Stomach (tissue), 4 donors: ENCODE measurements at regions not wholly inside any gene's neighbourhood (a gene's known extent, or its start where the extent isn't known, plus 50 kb on each side); places are given as distances from the start of the nearest gene placed in this dataset.

Experiments
- EP300 ChIP-seq: sonication (generic); formaldehyde crosslinking; IDR thresholded peaks from one replicate; pipeline ENCODE4 v1.6.1; 2017; ENCODE audit warnings: antibody characterized with exemption
- POLR2A ChIP-seq, 4 donors: fragments of 450-650 bp; IDR thresholded peaks; one replicate each; pipeline ENCODE4 v1.6.1; 2016; ENCODE audit warnings: antibody characterized with exemption in 4 of 4, control low read depth in 2 of 4, mild to moderate bottlenecking in 1 of 4, moderate library complexity in 1 of 4
- POLR2AphosphoS5 ChIP-seq, 3 donors: sonication (generic); formaldehyde crosslinking; IDR thresholded peaks; one replicate each; pipeline ENCODE4 v1.6.1; 2016; ENCODE audit warnings: antibody characterized with exemption in 3 of 3
- TF ChIP-seq, protein P1 (sequence below), 7 experiments: fragments of 450-650 bp in 4 of 7; fragments of 200-600 bp in 3 of 7; sonication (generic) in 3 of 7; IDR thresholded peaks; one replicate each; pipeline ENCODE4 v1.5.1; 2016 to 2019; ENCODE audit warnings: antibody characterized with exemption in 7 of 7, control low read depth in 2 of 7, mild to moderate bottlenecking in 1 of 7

DNA sequence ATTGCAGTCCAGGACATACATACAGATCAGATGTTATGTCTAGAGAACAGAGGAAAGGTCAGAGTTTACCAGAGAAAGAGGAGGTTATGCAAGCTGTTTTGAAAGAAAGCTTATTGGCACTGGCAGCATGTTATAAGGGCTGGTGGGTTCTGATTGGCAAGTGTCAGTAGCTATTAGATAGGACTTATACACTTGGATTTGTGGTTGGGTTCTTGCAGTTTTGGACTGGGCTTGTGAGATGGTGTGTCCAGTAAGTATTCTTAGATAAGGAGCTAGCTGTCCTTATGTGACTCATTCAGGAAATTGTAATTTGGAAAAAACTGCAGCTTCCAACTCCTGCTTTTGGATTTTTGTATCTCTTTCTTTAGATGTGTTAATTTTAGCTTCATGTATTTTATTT lies 130.7 kb upstream of the NAMPT start:
- TF ChIP-seq, protein P1, sequence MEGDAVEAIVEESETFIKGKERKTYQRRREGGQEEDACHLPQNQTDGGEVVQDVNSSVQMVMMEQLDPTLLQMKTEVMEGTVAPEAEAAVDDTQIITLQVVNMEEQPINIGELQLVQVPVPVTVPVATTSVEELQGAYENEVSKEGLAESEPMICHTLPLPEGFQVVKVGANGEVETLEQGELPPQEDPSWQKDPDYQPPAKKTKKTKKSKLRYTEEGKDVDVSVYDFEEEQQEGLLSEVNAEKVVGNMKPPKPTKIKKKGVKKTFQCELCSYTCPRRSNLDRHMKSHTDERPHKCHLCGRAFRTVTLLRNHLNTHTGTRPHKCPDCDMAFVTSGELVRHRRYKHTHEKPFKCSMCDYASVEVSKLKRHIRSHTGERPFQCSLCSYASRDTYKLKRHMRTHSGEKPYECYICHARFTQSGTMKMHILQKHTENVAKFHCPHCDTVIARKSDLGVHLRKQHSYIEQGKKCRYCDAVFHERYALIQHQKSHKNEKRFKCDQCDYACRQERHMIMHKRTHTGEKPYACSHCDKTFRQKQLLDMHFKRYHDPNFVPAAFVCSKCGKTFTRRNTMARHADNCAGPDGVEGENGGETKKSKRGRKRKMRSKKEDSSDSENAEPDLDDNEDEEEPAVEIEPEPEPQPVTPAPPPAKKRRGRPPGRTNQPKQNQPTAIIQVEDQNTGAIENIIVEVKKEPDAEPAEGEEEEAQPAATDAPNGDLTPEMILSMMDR (IDR thresholded peaks at IDR 0.05): no peak
- TF ChIP-seq POLR2A (IDR thresholded peaks at IDR 0.05) (no peak), EP300 (no peak), POLR2AphosphoS5 (IDR thresholded peaks at IDR 0.05) (no peak)
